ENCODE measurements at regions not wholly inside any gene's neighbourhood (a gene's known extent, or its start where the extent isn't known, plus 50 kb on each side); places are given as distances from the start of the nearest gene placed in this dataset.
"Not testable (repeated sequence)": the region's sequence is repeated elsewhere in the genome, so short reads cannot be mapped to it uniquely, and the experiment has no call there.

DNA sequence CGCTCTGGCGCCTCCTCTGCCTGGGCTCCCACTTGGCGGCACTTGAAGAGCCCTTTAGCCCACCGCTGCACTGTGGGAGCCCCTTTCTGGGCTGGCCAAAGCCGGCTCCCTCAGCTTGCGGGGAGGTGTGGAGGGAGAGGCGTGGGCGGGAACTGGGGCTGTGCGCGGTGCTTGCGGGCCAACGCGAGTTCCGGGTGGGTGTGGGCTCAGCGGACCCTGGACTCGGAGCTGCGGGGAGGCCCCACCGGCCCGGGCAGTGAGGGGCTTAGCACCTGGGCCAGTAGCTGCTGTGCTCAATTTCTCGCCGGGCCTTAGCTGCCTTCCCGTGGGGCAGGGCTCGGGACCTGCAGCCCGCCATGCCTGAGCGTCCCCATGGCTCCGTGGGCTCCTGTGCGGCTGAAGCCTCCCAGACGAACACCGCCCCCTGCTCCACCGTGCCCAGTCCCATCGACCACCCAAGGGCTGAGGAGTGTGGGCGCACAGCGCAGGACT, 216.2 kb downstream of the FGFR2 start:
- TF ChIP-seq, protein P1, sequence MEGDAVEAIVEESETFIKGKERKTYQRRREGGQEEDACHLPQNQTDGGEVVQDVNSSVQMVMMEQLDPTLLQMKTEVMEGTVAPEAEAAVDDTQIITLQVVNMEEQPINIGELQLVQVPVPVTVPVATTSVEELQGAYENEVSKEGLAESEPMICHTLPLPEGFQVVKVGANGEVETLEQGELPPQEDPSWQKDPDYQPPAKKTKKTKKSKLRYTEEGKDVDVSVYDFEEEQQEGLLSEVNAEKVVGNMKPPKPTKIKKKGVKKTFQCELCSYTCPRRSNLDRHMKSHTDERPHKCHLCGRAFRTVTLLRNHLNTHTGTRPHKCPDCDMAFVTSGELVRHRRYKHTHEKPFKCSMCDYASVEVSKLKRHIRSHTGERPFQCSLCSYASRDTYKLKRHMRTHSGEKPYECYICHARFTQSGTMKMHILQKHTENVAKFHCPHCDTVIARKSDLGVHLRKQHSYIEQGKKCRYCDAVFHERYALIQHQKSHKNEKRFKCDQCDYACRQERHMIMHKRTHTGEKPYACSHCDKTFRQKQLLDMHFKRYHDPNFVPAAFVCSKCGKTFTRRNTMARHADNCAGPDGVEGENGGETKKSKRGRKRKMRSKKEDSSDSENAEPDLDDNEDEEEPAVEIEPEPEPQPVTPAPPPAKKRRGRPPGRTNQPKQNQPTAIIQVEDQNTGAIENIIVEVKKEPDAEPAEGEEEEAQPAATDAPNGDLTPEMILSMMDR (conservative IDR thresholded peaks at IDR 0.05 in 1 of 2, IDR thresholded peaks at IDR 0.05 in 1 of 2; ENCODE audit: extremely low read depth in 1 of 2, insufficient read depth in 1 of 2, low read depth in 1 of 2, low read length in 2 of 2): not testable (repeated sequence)
- not testable (repeated sequence) for TF ChIP-seq EZH2 (IDR thresholded peaks at IDR 0.05; ENCODE audit: borderline replicate concordance, low read length)

All from mammary epithelial cell (primary cell).